A549 (cell line): ENCODE measurements at regions not wholly inside any gene's neighbourhood (a gene's known extent, or its start where the extent isn't known, plus 50 kb on each side); places are given as distances from the start of the nearest gene placed in this dataset.

Experiments
- ATAC-seq, 2 experiments: fragments of 200-7000 bp in 1 of 2; fragments of >200 bp in 1 of 2; cut with Nextera tagmentation in 1 of 2; cut with Tn5 transposase in 1 of 2; 3 replicates each; pipeline versions ENCODE4 v1.8.0 to v1.9.1; 2018 to 2020; ENCODE audit warnings: mild to moderate bottlenecking in 1 of 2, moderate library complexity in 1 of 2
- CTCF ChIA-PET: fragments of 300-600 bp; sonication (Branson Sonifier 250); formaldehyde crosslinking; extraction: SDS; loops from one replicate; lab custom pipeline; 2021; ENCODE audit warnings: antibody characterized with exemption, inconsistent platforms; lab: Yijun Ruan, JAX
- POLR2A ChIA-PET: fragments of 350-600 bp; formaldehyde crosslinking; extraction: SDS; loops from one replicate; lab custom pipeline; 2021; ENCODE audit warnings: antibody characterized with exemption, inconsistent platforms; lab: Yijun Ruan, JAX
- DNase-seq, 2 experiments: peaks; one replicate each; pipeline versions ENCODE4 v3.0.0 to v3.0.0-alpha.2; 2011 to 2016; ENCODE audit warnings: low read depth in 1 of 2, low spot score in 1 of 2
- FAIRE-seq: peaks from 2 replicates; lab custom pipeline; 2011; peaks lifted over from hg19 to GRCh38; lab: Jason Lieb, UNC
- H3K27ac ChIP-seq, 2 experiments: fragments of >200 bp; sonication (Bioruptor Twin); formaldehyde crosslinking; 3 replicates each; pipeline ENCODE4 v1.5.1; 2016 to 2017
- H3K4me1 ChIP-seq: fragments of >200 bp; sonication (Bioruptor Twin); formaldehyde crosslinking; 3 replicates; pipeline ENCODE4 v1.6.1; 2016
- H3K4me2 ChIP-seq: fragments of >200 bp; sonication (Bioruptor Twin); formaldehyde crosslinking; 3 replicates; pipeline ENCODE4 v1.6.1; 2016
- H3K4me3 ChIP-seq: fragments of >200 bp; sonication (Bioruptor Twin); formaldehyde crosslinking; 3 replicates; pipeline ENCODE4 v1.5.1; 2016
- H3K9me3 ChIP-seq: fragments of >200 bp; sonication (Bioruptor Twin); formaldehyde crosslinking; 3 replicates; pipeline ENCODE4 v1.6.1; 2016
- ATOH8 ChIP-seq: fragments of 250-450 bp; sonication (Bioruptor Pico); IDR thresholded peaks from 2 replicates; pipeline ENCODE4 v1.5.0; 2020; ENCODE audit warnings: low read depth, mild to moderate bottlenecking, moderate library complexity
- BCL3 ChIP-seq: fragments of >200 bp; sonication (Bioruptor Twin); formaldehyde crosslinking; IDR thresholded peaks from 3 replicates; pipeline ENCODE4 v1.6.1; 2016
- CEBPB ChIP-seq, 2 experiments: fragments of >200 bp in 1 of 2; sonication (Bioruptor Twin) in 1 of 2; formaldehyde crosslinking in 1 of 2; IDR thresholded peaks; 2 replicates each; pipeline ENCODE4 v1.6.1; 2012 to 2016
- CTCF ChIP-seq: fragments of >200 bp; sonication (Bioruptor Twin); formaldehyde crosslinking; IDR thresholded peaks from 3 replicates; pipeline ENCODE4 v1.5.1; 2016
- E2F6 ChIP-seq: IDR thresholded peaks from 2 replicates; pipeline ENCODE4 v1.6.1; 2012; ENCODE audit warnings: low read depth, borderline replicate concordance
- HES2 ChIP-seq: fragments of >200 bp; sonication (Bioruptor Twin); formaldehyde crosslinking; IDR thresholded peaks from 2 replicates; pipeline ENCODE4 v1.6.1; 2016
- HEYL ChIP-seq: fragments of 250-450 bp; sonication (Bioruptor Pico); IDR thresholded peaks from 2 replicates; pipeline ENCODE4 v1.8.0; 2021; ENCODE audit warnings: mild to moderate bottlenecking, moderate library complexity
- HOXB13 ChIP-seq: fragments of 250-450 bp; sonication (Bioruptor Pico); IDR thresholded peaks from 2 replicates; pipeline ENCODE4 v1.5.0; 2020; ENCODE audit warnings: low read depth, mild to moderate bottlenecking, moderate library complexity
- JUN ChIP-seq, 2 experiments: fragments of >200 bp; sonication (Bioruptor Twin); formaldehyde crosslinking; IDR thresholded peaks; 2 replicates in 1 of 2; 3 replicates in 1 of 2; pipeline ENCODE4 v1.6.1; 2016 to 2017
- JUNB ChIP-seq: fragments of >200 bp; sonication (Bioruptor Twin); formaldehyde crosslinking; IDR thresholded peaks from 2 replicates; pipeline ENCODE4 v1.6.1; 2016
- KDM5A ChIP-seq: fragments of 200-600 bp; sonication (generic); IDR thresholded peaks from 2 replicates; pipeline ENCODE4 v1.6.1; 2016; ENCODE audit warnings: antibody characterized with exemption, mild to moderate bottlenecking
- MAFK ChIP-seq: fragments of 450-650 bp; IDR thresholded peaks from 2 replicates; pipeline ENCODE4 v1.6.1; 2014; ENCODE audit not compliant: partially characterized antibody
- MAZ ChIP-seq: fragments of 150-350 bp; IDR thresholded peaks from 2 replicates; pipeline ENCODE4 v1.6.1; 2014; ENCODE audit warnings: antibody characterized with exemption, low read depth, low read length, borderline replicate concordance
- NR3C1 ChIP-seq: fragments of >200 bp; sonication (Bioruptor Twin); formaldehyde crosslinking; IDR thresholded peaks from 3 replicates; pipeline ENCODE4 v1.6.1; 2017
- PBX3 ChIP-seq: IDR thresholded peaks from 2 replicates; pipeline ENCODE4 v1.6.1; 2012
- PHF8 ChIP-seq: fragments of 200-600 bp; sonication (generic); IDR thresholded peaks from 2 replicates; pipeline ENCODE4 v1.6.1; 2016; ENCODE audit warnings: low read depth, mild to moderate bottlenecking, antibody characterized with exemption, moderate library complexity, borderline replicate concordance
- POLR2A ChIP-seq: IDR thresholded peaks from 2 replicates; pipeline ENCODE4 v1.6.1; 2012; ENCODE audit warnings: mild to moderate bottlenecking, low read length
- POLR2AphosphoS2 ChIP-seq: conservative IDR thresholded peaks from 2 replicates; pipeline ENCODE4 v1.6.1; 2012; ENCODE audit warnings: low read length, improper control_type of control experiment, inconsistent platforms
- RAD21 ChIP-seq, 2 experiments: fragments of >200 bp in 1 of 2; sonication (Bioruptor Twin) in 1 of 2; formaldehyde crosslinking in 1 of 2; IDR thresholded peaks in 1 of 2; conservative IDR thresholded peaks in 1 of 2; 2 replicates in 1 of 2; 3 replicates in 1 of 2; pipeline ENCODE4 v1.6.1; 2012 to 2018; ENCODE audit warnings: inconsistent platforms in 1 of 2
- RFX5 ChIP-seq: fragments of 450-650 bp; IDR thresholded peaks from 2 replicates; pipeline ENCODE4 v1.7.1; 2014; ENCODE audit warnings: antibody characterized with exemption, mild to moderate bottlenecking, moderate library complexity
- RNF2 ChIP-seq: fragments of 200-600 bp; sonication (generic); IDR thresholded peaks from 2 replicates; pipeline ENCODE4 v1.6.1; 2016; ENCODE audit warnings: low read depth, mild to moderate bottlenecking, antibody characterized with exemption, moderate library complexity, borderline replicate concordance
- SMC3 ChIP-seq: fragments of >200 bp; sonication (Bioruptor Twin); formaldehyde crosslinking; IDR thresholded peaks from 3 replicates; pipeline ENCODE4 v1.6.1; 2018; ENCODE audit warnings: inconsistent platforms
- USF2 ChIP-seq: fragments of 450-650 bp; IDR thresholded peaks from 2 replicates; pipeline ENCODE4 v1.6.1; 2014; ENCODE audit warnings: antibody characterized with exemption
- ZC3H11A ChIP-seq: fragments of 450-650 bp; IDR thresholded peaks from 2 replicates; pipeline ENCODE4 v1.6.1; 2014; ENCODE audit warnings: antibody characterized with exemption, mild to moderate bottlenecking
- ZFP36 ChIP-seq: fragments of 450-650 bp; IDR thresholded peaks from 2 replicates; pipeline ENCODE4 v1.6.1; 2014; ENCODE audit warnings: borderline replicate concordance; ENCODE audit not compliant: partially characterized antibody
- WGBS: methylation state at CpG from one replicate; pipeline ENCODE4 v1.1.6; 2017; ENCODE audit errors: missing lambda C conversion rate; 5-methylcytosine and 5-hydroxymethylcytosine counted together

- WGBS, result 92% methylated on average over 1 of the region's 1 CpG
- ATAC-seq (no peak), DNase-seq (no peak), FAIRE-seq (no peak)
- TF ChIP-seq POLR2AphosphoS2 (no peak), PHF8 (no peak), RNF2 (no peak), ATOH8 (CRISPR knock-in tag) (no peak), PBX3 (no peak), SMC3 (no peak)
- H3K4me2 ChIP-seq, result peak overlapping the region; percentile 58
- peaks cover 18% of the 10 kb centered on the region for H3K4me1 ChIP-seq
- H3K27ac ChIP-seq, result peak overlapping the region; percentile 76 to 82
- ChIA-PET CTCF (interaction anchor here (1.0 to 3.3 kb wide), 5 partner anchors 12 to 233 kb away, joined by 3 to 9 read pairs (median 4); partner anchors contain the start of gene KALRN), POLR2A (no interaction called here)
- no peak overlapping the region for H3K4me3 ChIP-seq
- no peaks in the 10 kb centered on the region for H3K9me3 ChIP-seq
These were observed 257.1 kb upstream of the ROPN1 start for GRCh38 chr3:124249038-124249437.

GRCh38 chr3:124250053-124250452, 258.1 kb upstream of the ROPN1 start:
- H3K4me3 ChIP-seq, result no peak overlapping the region
- H3K27ac ChIP-seq, result peak overlapping the region; percentile 76 to 82; a peak in 3 of 6 replicates
- CTCF ChIA-PET, result interaction anchor here (1.0 to 1.7 kb wide), 3 partner anchors 14 to 234 kb away, joined by 3 to 4 read pairs (median 3); no protein-coding TSS in a partner anchor
- H3K9me3 ChIP-seq, result no peaks in the 10 kb centered on the region
- FAIRE-seq, result no peak
- peaks cover 18% of the 10 kb centered on the region for H3K4me1 ChIP-seq
- 71% methylated on average over 3 of the region's 3 CpGs for WGBS
- POLR2A ChIA-PET, result no interaction called here
- DNase-seq, result no peak
- TF ChIP-seq NR3C1 (no peak), ZFP36 (no peak), BCL3 (no peak), HEYL (CRISPR knock-in tag) (no peak), MAFK (no peak), POLR2A (no peak), POLR2AphosphoS2 (no peak), JUN (IDR thresholded peaks at IDR 0.05) (no peak), MAZ (no peak)
- no peak for ATAC-seq
- no peak overlapping the region for H3K4me2 ChIP-seq

- 81% methylated on average over 1 of the region's 1 CpG for WGBS
- TF ChIP-seq ZC3H11A (no peak), ZFP36 (no peak), RNF2 (no peak), RAD21 (conservative IDR thresholded peaks at IDR 0.05 in 1 of 2, IDR thresholded peaks at IDR 0.05 in 1 of 2) (no peak), HES2 (no peak)
- no peak overlapping the region for H3K4me2 ChIP-seq
- H3K4me3 ChIP-seq, result no peak overlapping the region
- DNase-seq, result no peak
- peaks cover 23% of the 10 kb centered on the region for H3K4me1 ChIP-seq
- H3K27ac ChIP-seq, result no peak overlapping the region
- ChIA-PET CTCF (no interaction called here), POLR2A (no interaction called here)
- no peaks in the 10 kb centered on the region for H3K9me3 ChIP-seq
- FAIRE-seq, result no peak
- no peak for ATAC-seq
These were observed 264.2 kb upstream of the ROPN1 start for GRCh38 chr3:124256156-124256555.

- FAIRE-seq, result no peak
- ChIA-PET CTCF (no interaction called here), POLR2A (no interaction called here)
- H3K4me1 ChIP-seq, result peaks cover 27% of the 10 kb centered on the region
- WGBS, result 91% methylated on average over 4 of the region's 4 CpGs
- H3K4me2 ChIP-seq, result no peak overlapping the region
- no peaks in the 10 kb centered on the region for H3K9me3 ChIP-seq
- no peak for ATAC-seq
- no peak for DNase-seq
- no peak overlapping the region for H3K27ac ChIP-seq
- H3K4me3 ChIP-seq, result no peak overlapping the region
- no peak for TF ChIP-seq HOXB13
- no peak for TF ChIP-seq E2F6
- TF ChIP-seq USF2, result no peak
- TF ChIP-seq CTCF, result no peak
- no peak for TF ChIP-seq JUNB
- no peak for TF ChIP-seq CEBPB (IDR thresholded peaks at IDR 0.05)
- no peak for TF ChIP-seq RAD21 (conservative IDR thresholded peaks at IDR 0.05 in 1 of 2, IDR thresholded peaks at IDR 0.05 in 1 of 2)
- no peak for TF ChIP-seq KDM5A
- no peak for TF ChIP-seq PHF8
- no peak for TF ChIP-seq RFX5
- no peak for TF ChIP-seq ZC3H11A
- no peak for TF ChIP-seq SMC3
These were observed 264.7 kb upstream of the ROPN1 start for GRCh38 chr3:124256599-124256998.
